ENCODE measurements at regions not wholly inside any gene's neighbourhood (a gene's known extent, or its start where the extent isn't known, plus 50 kb on each side); places are given as distances from the start of the nearest gene placed in this dataset.

- no peak for TF ChIP-seq POLR2AphosphoS5 (IDR thresholded peaks at IDR 0.05)
- no peak for TF ChIP-seq CTCF (IDR thresholded peaks at IDR 0.05)
Measured at GRCh38 chr1:8135250-8135649, 109.1 kb upstream of the ERRFI1 start.

Measured in prostate gland (tissue), 2 donors.